ENCODE measurements at regions not wholly inside any gene's neighbourhood (a gene's known extent, or its start where the extent isn't known, plus 50 kb on each side); places are given as distances from the start of the nearest gene placed in this dataset.

DNA sequence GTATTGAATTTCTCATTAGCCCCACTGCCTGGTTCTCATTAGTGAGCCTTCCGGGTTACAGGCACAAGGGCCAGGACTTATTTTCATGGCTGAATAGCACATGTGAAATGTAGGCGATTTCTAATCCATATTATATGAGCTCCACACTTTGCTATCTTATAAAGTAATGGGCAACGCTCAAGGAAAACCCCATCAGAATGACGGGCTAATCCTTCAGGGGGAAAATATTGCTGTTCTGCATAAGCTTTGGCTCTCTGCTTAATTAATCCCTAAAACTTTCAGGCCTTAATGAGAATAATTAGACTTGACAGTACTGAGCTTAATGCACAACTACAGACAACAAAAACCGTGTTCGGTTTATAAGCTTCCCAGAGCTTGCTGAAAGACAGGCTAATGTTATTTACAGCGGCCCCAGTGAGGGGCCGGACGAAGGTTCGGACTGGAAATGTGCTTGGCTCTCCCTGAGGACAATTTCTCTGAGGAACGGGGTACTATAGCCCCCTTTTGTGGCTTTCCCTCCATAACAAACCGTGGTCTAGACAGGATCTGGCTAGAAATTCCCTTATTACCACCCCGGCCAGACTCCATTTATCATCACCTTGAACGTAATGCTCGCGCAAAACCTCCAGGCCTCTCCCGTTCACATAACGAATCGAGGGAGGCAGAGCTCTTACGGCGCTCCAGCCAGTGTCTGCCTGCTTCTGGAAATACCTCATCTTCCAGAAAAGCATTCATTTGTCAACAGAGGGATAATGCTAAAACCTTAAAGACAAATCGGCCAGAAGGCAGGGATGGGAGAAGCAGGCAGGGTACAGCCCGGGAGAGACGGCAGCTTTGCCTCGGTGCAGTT is 164.5 kb downstream of the CD83 start:
- TF ChIP-seq POLR2AphosphoS5 (IDR thresholded peaks at IDR 0.05; ENCODE audit: low read depth), result no peak
- no peak for TF ChIP-seq STAT1 (IDR thresholded peaks at IDR 0.05; ENCODE audit: unreplicated experiment)
- TF ChIP-seq, protein P1, sequence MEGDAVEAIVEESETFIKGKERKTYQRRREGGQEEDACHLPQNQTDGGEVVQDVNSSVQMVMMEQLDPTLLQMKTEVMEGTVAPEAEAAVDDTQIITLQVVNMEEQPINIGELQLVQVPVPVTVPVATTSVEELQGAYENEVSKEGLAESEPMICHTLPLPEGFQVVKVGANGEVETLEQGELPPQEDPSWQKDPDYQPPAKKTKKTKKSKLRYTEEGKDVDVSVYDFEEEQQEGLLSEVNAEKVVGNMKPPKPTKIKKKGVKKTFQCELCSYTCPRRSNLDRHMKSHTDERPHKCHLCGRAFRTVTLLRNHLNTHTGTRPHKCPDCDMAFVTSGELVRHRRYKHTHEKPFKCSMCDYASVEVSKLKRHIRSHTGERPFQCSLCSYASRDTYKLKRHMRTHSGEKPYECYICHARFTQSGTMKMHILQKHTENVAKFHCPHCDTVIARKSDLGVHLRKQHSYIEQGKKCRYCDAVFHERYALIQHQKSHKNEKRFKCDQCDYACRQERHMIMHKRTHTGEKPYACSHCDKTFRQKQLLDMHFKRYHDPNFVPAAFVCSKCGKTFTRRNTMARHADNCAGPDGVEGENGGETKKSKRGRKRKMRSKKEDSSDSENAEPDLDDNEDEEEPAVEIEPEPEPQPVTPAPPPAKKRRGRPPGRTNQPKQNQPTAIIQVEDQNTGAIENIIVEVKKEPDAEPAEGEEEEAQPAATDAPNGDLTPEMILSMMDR (conservative IDR thresholded peaks at IDR 0.05; ENCODE audit: low read depth in 2 of 2), result no peak
- TF ChIP-seq EZH2phosphoT487 (IDR thresholded peaks at IDR 0.05; ENCODE audit: unreplicated experiment), result no peak
- TF ChIP-seq EZH2 (IDR thresholded peaks at IDR 0.05; ENCODE audit: low read depth, unreplicated experiment), result no peak
- TF ChIP-seq CREB1 (CRISPR knock-in tag; IDR thresholded peaks at IDR 0.05; ENCODE audit: low read depth), result no peak
- no peak for TF ChIP-seq REST (IDR thresholded peaks at IDR 0.05; ENCODE audit: unreplicated experiment)
- no peak for TF ChIP-seq ZNF331 (CRISPR knock-in tag; IDR thresholded peaks at IDR 0.05; ENCODE audit: low read depth)
- TF ChIP-seq JUNB (IDR thresholded peaks at IDR 0.05; ENCODE audit: unreplicated experiment), result no peak
- TF ChIP-seq ZNF114 (CRISPR knock-in tag; IDR thresholded peaks at IDR 0.05), result no peak
